Activated naive CD8-positive, alpha-beta T cell treated with anti-CD3 and anti-CD28 coated beads, Interleukin-2, amount 10 ng/mL, durations not matched to agents 7 days and 5 days (primary cell): ENCODE measurements at regions not wholly inside any gene's neighbourhood (a gene's known extent, or its start where the extent isn't known, plus 50 kb on each side); places are given as distances from the start of the nearest gene placed in this dataset.

Experiments
- ATAC-seq: fragments of 150-1000 bp; cut with Tn5 transposase; one replicate; pipeline ENCODE4 v1.10.0; 2021; ENCODE audit warnings: low read depth, moderate library complexity
- POLR2A ChIA-PET: fragments of 350-600 bp; sonication (Branson Sonifier 250); formaldehyde crosslinking; loops from one replicate; lab custom pipeline; 2021; ENCODE audit warnings: antibody characterized with exemption; lab: Charles Lee
- DNase-seq: peaks from one replicate; pipeline ENCODE4 v3.0.0; 2021
- H3K27ac Mint-ChIP-seq: one replicate; pipeline ENCODE4 v1.8.0; 2022; ENCODE audit warnings: mild to moderate bottlenecking, mixed read lengths
- H3K27me3 Mint-ChIP-seq: one replicate; pipeline ENCODE4 v1.8.0; 2022; ENCODE audit warnings: mild to moderate bottlenecking, moderate library complexity, mixed read lengths
- H3K36me3 Mint-ChIP-seq: one replicate; pipeline ENCODE4 v1.8.0; 2021; ENCODE audit warnings: mild to moderate bottlenecking, mixed read lengths
- H3K4me1 Mint-ChIP-seq: one replicate; pipeline ENCODE4 v1.8.0; 2021; ENCODE audit warnings: mixed read lengths
- H3K4me3 Mint-ChIP-seq: one replicate; pipeline ENCODE4 v1.8.0; 2022; ENCODE audit warnings: mild to moderate bottlenecking, moderate library complexity, mixed read lengths
- H3K9me3 Mint-ChIP-seq: one replicate; pipeline ENCODE4 v1.8.0; 2021; ENCODE audit warnings: mixed read lengths

DNA sequence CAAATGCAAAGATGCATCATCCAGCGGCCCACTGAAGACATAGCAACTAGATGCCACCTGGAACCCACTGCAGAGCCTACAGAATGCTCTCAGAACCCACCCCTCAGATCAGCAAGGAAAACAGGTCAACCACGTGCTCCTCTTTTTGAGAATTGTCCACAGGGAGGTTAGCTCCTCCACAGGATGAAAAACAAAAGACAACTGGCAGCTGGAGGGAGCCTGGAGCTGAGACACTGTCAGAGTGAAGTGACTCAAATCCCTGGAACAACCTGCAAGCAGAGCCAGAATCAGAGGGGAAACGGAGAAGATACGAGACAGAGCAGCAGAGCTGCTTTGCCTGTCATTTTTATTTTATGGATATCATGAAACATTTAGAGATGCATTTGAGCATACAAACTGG is 277.6 kb downstream of the GASK1B start:
- H3K9me3 Mint-ChIP-seq = no peaks in the 10 kb centered on the region
- H3K27me3 Mint-ChIP-seq = no peaks in the 10 kb centered on the region
- H3K36me3 Mint-ChIP-seq = no peaks in the 10 kb centered on the region
- no peak overlapping the region for H3K27ac Mint-ChIP-seq
- POLR2A ChIA-PET = no interaction called here
- DNase-seq = no peak
- no peaks in the 10 kb centered on the region for H3K4me1 Mint-ChIP-seq
- H3K4me3 Mint-ChIP-seq = no peak overlapping the region
- ATAC-seq = no peak

- Mint-ChIP-seq H3K9me3 (no peaks in the 10 kb centered on the region), H3K27ac (no peak overlapping the region), H3K4me1 (no peaks in the 10 kb centered on the region), H3K4me3 (no peak overlapping the region), H3K36me3 (no peaks in the 10 kb centered on the region), H3K27me3 (no peaks in the 10 kb centered on the region)
- DNase-seq = no peak
- no peak for ATAC-seq
- POLR2A ChIA-PET = no interaction called here
These were observed 283.0 kb downstream of the GASK1B start for GRCh38 chr4:157889788-157890187.

GRCh38 chr4:157888281-157888680 is 284.5 kb downstream of the GASK1B start:
- Mint-ChIP-seq H3K9me3 (no peaks in the 10 kb centered on the region), H3K4me3 (no peak overlapping the region), H3K36me3 (no peaks in the 10 kb centered on the region), H3K27me3 (no peaks in the 10 kb centered on the region), H3K4me1 (no peaks in the 10 kb centered on the region), H3K27ac (no peak overlapping the region)
- no peak for DNase-seq
- POLR2A ChIA-PET = no interaction called here
- ATAC-seq = no peak

GRCh38 chr4:157887316-157887715 is 285.5 kb downstream of the GASK1B start:
- ATAC-seq = no peak
- DNase-seq = no peak
- Mint-ChIP-seq H3K9me3 (no peaks in the 10 kb centered on the region), H3K4me1 (no peaks in the 10 kb centered on the region), H3K27ac (no peak overlapping the region), H3K27me3 (no peaks in the 10 kb centered on the region), H3K4me3 (no peak overlapping the region), H3K36me3 (no peaks in the 10 kb centered on the region)
- POLR2A ChIA-PET = no interaction called here

GRCh38 chr4:157886645-157887044 is 286.2 kb downstream of the GASK1B start:
- DNase-seq (no peak), ATAC-seq (no peak)
- POLR2A ChIA-PET = no interaction called here
- Mint-ChIP-seq H3K36me3 (no peaks in the 10 kb centered on the region), H3K9me3 (no peaks in the 10 kb centered on the region), H3K27ac (no peak overlapping the region), H3K4me3 (no peak overlapping the region), H3K27me3 (no peaks in the 10 kb centered on the region), H3K4me1 (no peaks in the 10 kb centered on the region)

DNA sequence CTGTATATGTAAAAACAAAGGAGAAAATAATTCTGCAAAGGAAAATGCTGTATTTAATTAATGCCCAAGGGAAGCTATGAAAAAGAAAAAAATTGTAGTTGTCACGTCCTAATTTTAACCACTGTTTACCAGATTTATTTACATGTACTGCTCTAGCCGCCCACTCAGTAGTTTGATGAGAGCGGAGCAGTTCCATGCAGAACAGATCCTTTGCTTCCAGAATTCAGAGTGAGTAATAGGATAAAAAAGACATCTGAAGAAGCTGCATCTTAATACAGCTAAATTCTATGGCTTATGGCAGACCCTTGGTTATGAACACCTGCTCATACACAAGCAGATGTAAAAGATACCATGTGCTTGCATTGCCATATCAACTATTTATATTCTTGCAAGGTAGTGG is 287.0 kb downstream of the GASK1B start:
- Mint-ChIP-seq H3K27ac (no peak overlapping the region), H3K36me3 (no peaks in the 10 kb centered on the region), H3K4me1 (no peaks in the 10 kb centered on the region), H3K9me3 (no peaks in the 10 kb centered on the region), H3K27me3 (no peaks in the 10 kb centered on the region), H3K4me3 (no peak overlapping the region)
- POLR2A ChIA-PET = no interaction called here
- ATAC-seq (no peak), DNase-seq (no peak)

- DNase-seq (no peak), ATAC-seq (no peak)
- H3K9me3 Mint-ChIP-seq = no peaks in the 10 kb centered on the region
- POLR2A ChIA-PET = no interaction called here
- no peak overlapping the region for H3K27ac Mint-ChIP-seq
- H3K4me1 Mint-ChIP-seq = no peaks in the 10 kb centered on the region
- no peaks in the 10 kb centered on the region for H3K27me3 Mint-ChIP-seq
- no peak overlapping the region for H3K4me3 Mint-ChIP-seq
- H3K36me3 Mint-ChIP-seq = no peaks in the 10 kb centered on the region
These were observed 289.9 kb downstream of the GASK1B start for GRCh38 chr4:157882901-157883300.

GRCh38 chr4:157880761-157881160 is 292.1 kb downstream of the GASK1B start:
- Mint-ChIP-seq H3K9me3 (no peaks in the 10 kb centered on the region), H3K36me3 (no peaks in the 10 kb centered on the region), H3K27me3 (no peaks in the 10 kb centered on the region), H3K4me3 (no peak overlapping the region), H3K27ac (no peak overlapping the region), H3K4me1 (no peaks in the 10 kb centered on the region)
- DNase-seq = no peak
- no peak for ATAC-seq
- POLR2A ChIA-PET = no interaction called here

- H3K36me3 Mint-ChIP-seq = no peaks in the 10 kb centered on the region
- POLR2A ChIA-PET = no interaction called here
These were observed 318.0 kb downstream of the GASK1B start for GRCh38 chr4:157854819-157855218.

DNA sequence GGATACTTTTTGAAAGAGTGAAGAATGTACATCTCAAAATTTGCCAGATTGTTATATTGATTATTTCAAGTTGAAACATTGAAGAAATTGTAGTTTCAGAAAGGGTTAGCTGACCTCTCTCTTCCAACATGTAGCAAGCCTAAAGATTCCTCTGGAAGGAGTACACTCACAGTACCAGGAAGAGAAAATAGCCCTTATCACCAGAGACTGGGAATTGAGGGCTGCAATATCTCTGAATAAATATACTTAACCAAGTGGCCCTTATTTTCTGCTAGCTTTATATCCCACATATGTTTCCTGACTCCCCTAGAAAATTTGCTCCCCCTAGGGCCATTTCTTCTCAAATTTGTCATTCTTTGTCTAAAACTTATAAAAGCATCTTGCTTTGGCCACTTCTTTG is 332.2 kb downstream of the GASK1B start:
- H3K4me3 Mint-ChIP-seq = no peak overlapping the region
- DNase-seq (no peak), ATAC-seq (no peak)
- POLR2A ChIA-PET = no interaction called here
- H3K9me3 Mint-ChIP-seq = no peaks in the 10 kb centered on the region
- no peaks in the 10 kb centered on the region for H3K4me1 Mint-ChIP-seq
- no peaks in the 10 kb centered on the region for H3K36me3 Mint-ChIP-seq
- H3K27ac Mint-ChIP-seq = no peak overlapping the region
- H3K27me3 Mint-ChIP-seq = no peaks in the 10 kb centered on the region

More at GRCh38 chr4:157854819-157855218, 318.0 kb downstream of the GASK1B start:
- H3K4me3 Mint-ChIP-seq = no peak overlapping the region
- peaks cover 4% of the 10 kb centered on the region for H3K9me3 Mint-ChIP-seq
- ATAC-seq (no peak), DNase-seq (no peak)
- H3K4me1 Mint-ChIP-seq = no peaks in the 10 kb centered on the region
- no peaks in the 10 kb centered on the region for H3K27me3 Mint-ChIP-seq
- H3K27ac Mint-ChIP-seq = no peak overlapping the region

DNA sequence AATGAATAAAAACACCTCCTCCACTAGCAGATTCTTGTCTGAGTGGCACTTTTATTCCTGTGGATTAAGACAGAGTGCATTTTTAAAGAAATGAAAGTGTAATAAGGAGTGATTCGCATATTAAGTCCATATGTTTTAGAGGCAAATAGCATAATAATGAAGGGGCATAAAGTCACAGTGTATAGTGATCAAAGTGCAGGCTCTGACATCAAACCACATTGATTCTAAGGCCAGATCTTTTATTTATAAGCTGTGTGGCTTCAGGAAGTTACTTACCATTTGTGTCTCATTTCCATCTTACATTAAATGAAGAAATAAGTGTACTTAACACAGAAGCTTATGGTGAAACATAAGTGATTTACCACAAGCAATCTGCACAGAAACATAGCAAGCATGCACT is 332.8 kb downstream of the GASK1B start:
- H3K4me1 Mint-ChIP-seq = no peaks in the 10 kb centered on the region
- ATAC-seq = no peak
- no peak for DNase-seq
- no peaks in the 10 kb centered on the region for H3K27me3 Mint-ChIP-seq
- H3K9me3 Mint-ChIP-seq = no peaks in the 10 kb centered on the region
- H3K36me3 Mint-ChIP-seq = no peaks in the 10 kb centered on the region
- no peak overlapping the region for H3K27ac Mint-ChIP-seq
- no peak overlapping the region for H3K4me3 Mint-ChIP-seq
- POLR2A ChIA-PET = no interaction called here

DNA sequence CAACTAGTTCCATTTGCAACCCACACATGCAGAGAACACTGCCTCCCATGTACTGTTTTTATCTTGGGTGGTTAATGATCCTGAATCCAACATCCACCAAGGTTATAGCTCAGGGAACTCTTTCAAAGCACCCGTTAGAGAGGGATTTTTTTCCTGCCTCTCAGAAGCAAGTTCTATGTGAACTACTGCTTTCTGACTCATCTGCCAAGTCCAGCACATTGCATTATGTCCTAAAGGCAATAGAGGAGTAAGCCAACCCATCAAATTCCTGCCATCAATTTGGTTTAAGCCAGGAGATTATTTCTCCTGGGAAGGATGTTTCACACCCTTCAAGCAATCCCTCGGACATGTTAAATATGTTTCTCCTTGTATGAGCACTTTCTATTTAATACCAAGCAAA is 334.5 kb downstream of the GASK1B start:
- H3K4me3 Mint-ChIP-seq = no peak overlapping the region
- no peaks in the 10 kb centered on the region for H3K9me3 Mint-ChIP-seq
- H3K27me3 Mint-ChIP-seq = no peaks in the 10 kb centered on the region
- no peaks in the 10 kb centered on the region for H3K4me1 Mint-ChIP-seq
- H3K36me3 Mint-ChIP-seq = no peaks in the 10 kb centered on the region
- no peak overlapping the region for H3K27ac Mint-ChIP-seq
- DNase-seq (no peak), ATAC-seq (no peak)
- POLR2A ChIA-PET = no interaction called here

- DNase-seq = no peak
- Mint-ChIP-seq H3K27me3 (no peaks in the 10 kb centered on the region), H3K36me3 (no peaks in the 10 kb centered on the region), H3K27ac (no peak overlapping the region), H3K4me3 (no peak overlapping the region), H3K9me3 (no peaks in the 10 kb centered on the region), H3K4me1 (no peaks in the 10 kb centered on the region)
- POLR2A ChIA-PET = no interaction called here
- ATAC-seq = no peak
These were observed 335.6 kb downstream of the GASK1B start for GRCh38 chr4:157837071-157837703.

DNA sequence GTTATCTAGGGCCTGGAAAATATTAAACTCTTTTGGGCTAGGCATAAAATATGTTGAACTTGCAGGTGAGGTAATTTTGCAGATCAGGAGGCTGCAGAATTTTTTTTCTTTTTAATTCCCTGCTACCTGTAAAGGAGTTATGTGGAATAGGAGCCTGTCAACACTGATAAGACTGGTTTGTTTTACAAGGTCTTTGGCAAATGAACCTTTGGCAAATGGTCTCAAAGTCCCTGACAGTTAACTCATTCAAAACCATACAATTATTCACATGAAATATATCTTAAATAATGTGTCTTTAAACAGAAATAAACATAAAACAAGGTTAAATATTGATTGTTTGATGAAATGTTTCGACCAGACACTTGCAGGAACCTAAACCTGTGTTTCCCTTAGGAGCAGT is 340.2 kb downstream of the GASK1B start:
- Mint-ChIP-seq H3K27ac (no peak overlapping the region), H3K9me3 (peaks cover 4% of the 10 kb centered on the region), H3K36me3 (no peaks in the 10 kb centered on the region), H3K4me3 (no peak overlapping the region), H3K27me3 (no peaks in the 10 kb centered on the region), H3K4me1 (no peaks in the 10 kb centered on the region)
- no peak for DNase-seq
- POLR2A ChIA-PET = no interaction called here
- ATAC-seq = no peak

- no peaks in the 10 kb centered on the region for H3K27me3 Mint-ChIP-seq
- POLR2A ChIA-PET = no interaction called here
- ATAC-seq = no peak
- H3K4me1 Mint-ChIP-seq = no peaks in the 10 kb centered on the region
- no peaks in the 10 kb centered on the region for H3K36me3 Mint-ChIP-seq
- peaks cover 7% of the 10 kb centered on the region for H3K9me3 Mint-ChIP-seq
- no peak overlapping the region for H3K27ac Mint-ChIP-seq
- DNase-seq = no peak
- H3K4me3 Mint-ChIP-seq = no peak overlapping the region
These were observed 348.8 kb downstream of the GASK1B start for GRCh38 chr4:157824021-157824420.
